ENCODE measurements at regions not wholly inside any gene's neighbourhood (a gene's known extent, or its start where the extent isn't known, plus 50 kb on each side); places are given as distances from the start of the nearest gene placed in this dataset.
"Not testable (repeated sequence)": the region's sequence is repeated elsewhere in the genome, so short reads cannot be mapped to it uniquely, and the experiment has no call there.

- TF ChIP-seq CTCF, POLR2A (IDR thresholded peaks at IDR 0.05): not testable (repeated sequence)
These were observed 795.5 kb upstream of the CDH18 start for GRCh38 chr5:20783484-20783883.

Measured in testis (tissue), 2 donors.